ENCODE measurements at regions not wholly inside any gene's neighbourhood (a gene's known extent, or its start where the extent isn't known, plus 50 kb on each side); places are given as distances from the start of the nearest gene placed in this dataset.
"Not testable (repeated sequence)": the region's sequence is repeated elsewhere in the genome, so short reads cannot be mapped to it uniquely, and the experiment has no call there.

- DNase-seq (ENCODE audit: insufficient read length, low spot score), result no peak
- no peak for FAIRE-seq
Measured at GRCh38 chr13:84651288-84651687, 769.0 kb upstream of the SLITRK1 start.

- FAIRE-seq (no peak), DNase-seq (ENCODE audit: insufficient read length, low spot score) (no peak)
Measured at GRCh38 chr13:84649853-84650252, 767.6 kb upstream of the SLITRK1 start.

GRCh38 chr13:84648069-84648640 lies 765.9 kb upstream of the SLITRK1 start:
- FAIRE-seq (no peak), DNase-seq (ENCODE audit: insufficient read length, low spot score) (no peak)

GRCh38 chr13:84646957-84647356 lies 764.7 kb upstream of the SLITRK1 start:
- FAIRE-seq (no peak), DNase-seq (ENCODE audit: insufficient read length, low spot score) (no peak)

- no peak for DNase-seq (ENCODE audit: insufficient read length, low spot score)
- FAIRE-seq, result no peak
Measured at GRCh38 chr13:84645196-84646012, 763.1 kb upstream of the SLITRK1 start.

- DNase-seq (ENCODE audit: insufficient read length, low spot score) (no peak), FAIRE-seq (no peak)
Measured at GRCh38 chr13:84641491-84641890, 759.2 kb upstream of the SLITRK1 start.

GRCh38 chr13:84640691-84641090 lies 758.4 kb upstream of the SLITRK1 start:
- FAIRE-seq, result no peak
- DNase-seq (ENCODE audit: insufficient read length, low spot score), result no peak

GRCh38 chr13:84630476-84630875 lies 748.2 kb upstream of the SLITRK1 start:
- no peak for FAIRE-seq

GRCh38 chr13:84616864-84617263 lies 734.6 kb upstream of the SLITRK1 start:
- FAIRE-seq, result no peak
- no peak for DNase-seq (ENCODE audit: insufficient read length, low spot score)

More at GRCh38 chr13:84630476-84630875, 748.2 kb upstream of the SLITRK1 start:
- DNase-seq (ENCODE audit: insufficient read length, low spot score), result no peak

GRCh38 chr13:84609716-84610115 lies 727.4 kb upstream of the SLITRK1 start:
- FAIRE-seq (no peak), DNase-seq (ENCODE audit: insufficient read length, low spot score) (no peak)

- no peak for FAIRE-seq
- DNase-seq (ENCODE audit: insufficient read length, low spot score), result no peak
Measured at GRCh38 chr13:84607261-84608013, 725.2 kb upstream of the SLITRK1 start.

GRCh38 chr13:84606616-84607015 lies 724.3 kb upstream of the SLITRK1 start:
- FAIRE-seq, result no peak

GRCh38 chr13:84605927-84606326 lies 723.7 kb upstream of the SLITRK1 start:
- no peak for DNase-seq (ENCODE audit: insufficient read length, low spot score)
- FAIRE-seq, result no peak

More at GRCh38 chr13:84606616-84607015, 724.3 kb upstream of the SLITRK1 start:
- DNase-seq (ENCODE audit: insufficient read length, low spot score), result no peak

- FAIRE-seq (no peak), DNase-seq (ENCODE audit: insufficient read length, low spot score) (no peak)
Measured at GRCh38 chr13:84591444-84591843, 709.2 kb upstream of the SLITRK1 start.

- DNase-seq (ENCODE audit: insufficient read length, low spot score) (no peak), FAIRE-seq (no peak)
Measured at GRCh38 chr13:84590663-84591062, 708.4 kb upstream of the SLITRK1 start.

GRCh38 chr13:84588023-84588422 lies 705.7 kb upstream of the SLITRK1 start:
- no peak for DNase-seq (ENCODE audit: insufficient read length, low spot score)

GRCh38 chr13:84579901-84580300 lies 697.6 kb upstream of the SLITRK1 start:
- DNase-seq (ENCODE audit: insufficient read length, low spot score); FAIRE-seq: not testable (repeated sequence)

More at GRCh38 chr13:84588023-84588422, 705.7 kb upstream of the SLITRK1 start:
- FAIRE-seq, result no peak

GRCh38 chr13:84574851-84575250 lies 692.6 kb upstream of the SLITRK1 start:
- FAIRE-seq (no peak), DNase-seq (ENCODE audit: insufficient read length, low spot score) (peak; percentile 2)

- DNase-seq (ENCODE audit: insufficient read length, low spot score) (no peak), FAIRE-seq (no peak)
Measured at GRCh38 chr13:84571264-84571663, 689.0 kb upstream of the SLITRK1 start.

- FAIRE-seq, result no peak
- no peak for DNase-seq (ENCODE audit: insufficient read length, low spot score)
Measured at GRCh38 chr13:84570831-84571230, 688.6 kb upstream of the SLITRK1 start.

- FAIRE-seq (no peak), DNase-seq (ENCODE audit: insufficient read length, low spot score) (no peak)
Measured at GRCh38 chr13:84569366-84569765, 687.1 kb upstream of the SLITRK1 start.
